ENCODE measurements at regions not wholly inside any gene's neighbourhood (a gene's known extent, or its start where the extent isn't known, plus 50 kb on each side); places are given as distances from the start of the nearest gene placed in this dataset.
"Not testable (repeated sequence)": the region's sequence is repeated elsewhere in the genome, so short reads cannot be mapped to it uniquely, and the experiment has no call there.

DNA sequence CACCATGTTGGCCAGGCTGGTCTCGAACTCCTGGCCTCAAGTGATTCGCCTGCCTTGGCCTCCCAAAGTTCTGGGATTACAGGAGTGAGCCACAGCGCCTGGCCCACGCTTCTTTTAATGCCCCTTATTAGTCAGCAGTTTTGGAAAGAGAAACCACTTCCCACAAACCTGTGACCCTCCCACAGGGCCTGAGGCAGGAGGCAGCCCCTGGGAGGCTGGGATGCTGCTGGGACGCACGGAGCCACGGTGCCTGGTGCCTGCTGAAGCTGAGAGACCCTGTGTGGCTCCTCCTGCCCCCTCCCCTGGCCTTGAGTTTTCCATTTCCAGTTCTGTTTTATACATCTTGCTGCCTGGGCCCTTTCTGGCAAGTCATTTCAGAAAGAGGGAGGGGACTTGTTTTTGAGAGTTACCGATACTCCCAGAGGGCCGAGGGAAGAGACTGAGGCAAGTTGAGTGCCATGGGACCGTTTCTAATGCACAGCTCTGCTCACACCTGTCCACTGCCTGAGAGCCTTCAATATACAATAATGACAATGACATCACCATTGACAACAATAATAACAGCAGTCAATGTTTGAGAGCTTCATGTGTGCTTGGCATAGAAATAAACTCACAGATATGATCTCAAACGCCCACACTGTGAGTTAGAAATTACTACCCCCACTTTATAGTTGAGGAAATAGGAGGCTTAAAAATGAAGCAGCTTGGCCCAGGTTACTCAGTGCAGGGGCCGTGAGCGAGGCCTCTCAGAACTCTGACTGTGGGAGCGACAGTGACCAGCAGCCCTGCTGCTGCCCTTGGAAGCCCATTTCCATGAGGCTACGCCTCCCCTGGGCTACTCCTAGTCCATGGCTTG, 78.1 kb upstream of the YWHAQ start:
- peak in 3 of 4 experiments; percentile 52 to 62 (median 55) for DNase-seq

DNA sequence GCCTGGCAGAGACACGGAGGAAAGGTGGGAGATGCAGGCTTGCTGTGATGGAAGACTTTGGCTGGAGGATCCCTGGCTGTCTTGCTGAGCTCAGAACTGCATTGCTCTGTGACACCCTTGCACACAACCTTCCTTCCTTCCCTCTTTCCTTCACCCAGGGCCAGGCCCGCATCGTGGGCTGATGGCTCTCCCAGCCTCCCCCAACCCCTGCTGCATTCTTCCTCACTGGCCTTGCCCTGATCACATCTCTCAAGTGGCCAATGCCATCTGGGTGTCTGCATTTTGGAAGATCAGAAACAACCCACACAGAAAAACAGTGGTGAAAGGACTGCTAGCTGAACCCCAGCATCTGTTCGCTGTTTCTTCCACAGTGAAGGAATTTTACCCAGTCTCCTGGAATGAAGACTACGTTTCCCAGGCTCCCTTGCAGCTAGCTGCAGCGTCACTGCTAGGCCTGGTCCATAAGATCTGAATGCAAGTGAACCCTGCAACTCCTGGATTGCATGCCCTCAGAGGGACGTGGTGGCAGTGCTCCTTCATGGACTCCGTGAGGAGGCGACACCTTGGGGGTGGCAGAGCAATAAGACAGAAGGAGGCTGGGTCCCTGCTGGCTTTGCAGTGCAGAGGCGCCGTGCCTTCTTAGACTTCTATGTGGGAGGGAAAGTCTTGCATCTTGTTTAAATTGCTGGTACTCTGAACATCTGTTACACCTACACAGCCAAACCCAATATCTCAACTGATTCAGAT, 78.9 kb upstream of the YWHAQ start:
- DNase-seq: no peak

DNA sequence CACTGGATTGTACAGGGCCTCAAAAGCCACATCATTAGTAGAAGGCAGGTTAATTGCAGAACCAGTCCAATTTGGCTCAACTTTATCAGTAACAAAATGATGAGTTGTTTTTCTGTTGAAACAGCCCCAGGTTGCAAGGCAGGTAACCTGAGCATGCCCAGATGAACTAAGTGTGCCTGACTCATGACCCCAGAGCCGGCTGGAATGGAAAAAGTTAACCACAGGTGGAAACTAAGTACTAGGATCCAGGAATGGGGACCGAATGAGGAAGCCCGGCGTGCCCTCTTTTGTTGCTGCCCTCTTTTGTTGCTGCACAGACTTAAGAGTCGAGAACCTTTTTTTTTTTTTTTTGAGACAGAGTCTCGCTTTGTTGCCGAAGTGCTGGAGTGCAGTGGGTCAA, 79.5 kb upstream of the YWHAQ start:
- no peak for DNase-seq

DNA sequence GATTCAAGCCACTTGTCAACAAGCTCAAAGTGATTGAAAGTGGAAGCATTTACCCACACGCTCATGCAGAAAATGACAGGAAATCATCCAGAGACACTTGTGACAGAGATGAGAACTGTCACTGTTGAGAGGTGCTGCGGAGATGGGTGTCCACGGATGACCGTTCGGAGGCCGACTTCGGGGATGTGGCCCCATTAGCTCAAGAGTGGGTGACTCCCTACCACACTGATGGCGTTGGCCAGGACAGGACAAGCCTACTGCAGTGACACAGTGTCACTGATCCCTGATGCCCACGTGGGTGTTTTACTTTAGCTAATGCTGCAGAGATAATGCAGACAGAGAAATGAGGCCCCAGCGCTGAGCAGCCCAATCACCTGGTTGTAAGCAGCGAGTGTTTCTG, 81.5 kb upstream of the YWHAQ start:
- DNase-seq: peak in 1 of 4 experiments; percentile 23

GRCh38 chr2:9714630-9715214, 83.9 kb upstream of the YWHAQ start:
- no peak for DNase-seq

DNA sequence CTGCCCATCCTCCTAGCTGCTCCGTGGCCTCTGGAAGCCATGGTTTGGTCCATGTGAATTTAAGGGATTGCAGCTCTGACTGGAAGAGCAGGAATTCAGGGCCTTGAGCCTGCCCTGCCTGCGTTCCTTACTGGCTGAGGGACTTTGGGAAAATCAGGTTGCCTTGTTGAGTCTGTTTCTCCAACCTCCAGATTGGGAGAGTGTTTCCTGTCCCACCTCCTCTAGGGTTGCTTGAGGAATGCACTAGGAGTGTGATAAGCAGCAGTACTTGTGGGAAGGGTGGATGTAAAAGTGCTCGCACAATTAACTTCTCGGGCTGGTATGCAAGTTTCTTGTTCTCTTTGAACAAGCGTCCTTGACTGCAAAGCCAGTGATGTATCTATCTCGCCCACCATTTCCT, 84.4 kb upstream of the YWHAQ start:
- peak in 2 of 4 experiments; percentile 28 to 38 for DNase-seq

DNA sequence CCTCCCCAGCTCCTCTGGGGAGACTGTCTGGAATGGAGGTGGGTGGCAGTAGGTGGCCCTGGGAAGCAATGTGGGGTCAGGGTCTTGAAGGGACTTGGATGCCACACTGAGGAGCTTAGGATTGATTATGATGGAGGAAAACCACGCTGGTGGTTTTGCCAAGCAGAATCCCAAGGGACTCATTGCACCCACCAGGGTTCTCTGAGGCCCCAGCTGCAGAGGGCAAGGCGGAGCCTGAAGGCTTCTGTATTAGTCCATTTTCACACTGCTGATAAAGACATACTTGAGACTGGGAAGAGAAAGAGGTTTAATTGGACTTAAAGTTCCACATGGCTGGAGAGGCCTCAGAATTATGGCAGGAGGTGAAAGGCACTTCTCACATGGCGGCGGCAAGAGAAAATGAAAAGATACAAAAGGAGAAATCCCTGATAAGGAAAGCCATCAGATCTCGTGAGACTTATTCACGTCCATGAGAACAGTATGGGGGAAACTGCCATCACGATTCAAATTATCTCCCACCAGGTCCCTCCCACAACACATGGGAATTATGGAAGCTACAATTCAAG, 87.2 kb upstream of the YWHAQ start:
- no peak for DNase-seq

DNA sequence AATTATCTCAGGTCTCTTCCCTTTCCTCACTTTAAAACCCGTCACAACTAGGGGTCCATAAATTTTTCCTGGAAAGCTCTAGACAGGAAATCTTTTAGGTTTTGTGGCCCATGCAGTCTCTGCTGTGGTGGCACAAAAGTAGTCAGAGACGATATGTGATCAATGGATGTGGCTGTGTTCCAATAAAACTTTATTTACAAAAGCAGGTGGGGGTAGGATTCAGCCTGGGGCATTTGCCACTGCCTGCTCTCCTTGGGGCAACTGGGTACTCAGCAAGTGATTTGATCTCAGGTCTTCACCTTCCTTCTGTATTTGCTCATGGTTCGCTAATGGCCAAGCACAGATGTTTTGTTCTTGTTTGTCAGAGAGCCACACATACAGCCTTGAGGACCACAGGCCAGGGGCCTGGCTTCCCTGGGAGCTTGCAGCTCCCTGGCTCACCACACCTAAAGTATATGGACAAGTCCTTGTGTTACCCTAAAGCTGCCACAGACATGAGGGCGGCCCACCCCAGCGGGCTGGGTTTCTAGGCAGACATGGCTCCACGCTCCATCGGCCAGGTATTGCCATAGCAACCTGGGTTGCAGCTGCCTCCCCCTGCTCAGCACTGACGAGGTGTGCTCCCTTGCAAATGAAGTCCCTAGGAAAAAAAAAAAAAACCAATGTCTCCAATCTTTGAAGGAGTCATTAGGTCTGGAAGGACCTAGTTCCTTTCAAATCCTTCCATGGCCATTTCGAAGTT, 89.7 kb upstream of the YWHAQ start:
- no peak for DNase-seq

GRCh38 chr2:9721344-9721743, 90.5 kb upstream of the YWHAQ start:
- no peak for DNase-seq

- DNase-seq: peak in 2 of 4 experiments; percentile 24 to 37
Measured at GRCh38 chr2:9722451-9722850, 91.7 kb upstream of the YWHAQ start.

GRCh38 chr2:9724565-9724964, 93.8 kb upstream of the YWHAQ start:
- DNase-seq: no peak

DNA sequence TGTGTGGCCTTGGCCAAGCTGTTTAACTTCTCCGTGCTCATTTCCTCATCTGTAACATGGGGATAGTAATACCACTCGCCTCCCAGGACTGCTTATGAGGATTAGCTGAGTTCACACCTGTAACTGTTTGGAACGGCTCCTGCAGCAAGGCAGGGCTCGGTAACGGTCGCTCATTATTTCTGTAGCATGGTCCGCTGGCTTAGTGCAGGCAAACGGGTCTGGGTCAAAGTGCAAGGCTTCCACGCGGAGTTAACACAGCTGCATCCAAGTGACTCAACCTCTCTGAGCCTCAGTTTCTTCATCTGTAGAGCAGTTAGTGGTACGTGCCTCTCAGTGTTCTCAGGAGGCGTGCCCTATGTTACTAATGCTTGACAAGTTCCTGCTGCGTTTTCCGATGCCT, 94.3 kb upstream of the YWHAQ start:
- DNase-seq: no peak

- DNase-seq: not testable (repeated sequence)
Measured at GRCh38 chr2:9726016-9726415, 95.2 kb upstream of the YWHAQ start.

DNA sequence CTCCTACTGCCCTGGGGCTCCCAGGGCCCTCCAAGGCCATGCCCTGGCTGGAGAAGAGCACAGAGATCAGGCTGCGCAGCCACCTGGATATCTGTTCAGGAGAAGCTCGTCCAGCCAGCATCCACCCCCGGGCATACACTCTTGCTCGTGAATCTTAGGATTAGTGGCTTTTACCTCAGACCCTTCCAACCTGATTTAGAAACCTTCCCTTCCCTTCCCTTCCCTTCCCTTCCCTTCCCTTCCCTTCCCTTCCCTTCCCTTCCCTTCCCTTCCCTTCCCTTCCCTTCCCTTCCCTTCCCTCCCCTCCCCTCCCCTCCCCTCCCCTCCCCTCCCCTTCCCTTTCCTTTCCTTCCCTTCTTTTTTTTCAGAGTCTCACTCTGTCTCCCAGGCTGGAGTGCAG, 99.7 kb upstream of the YWHAQ start:
- DNase-seq: not testable (repeated sequence)

GRCh38 chr2:9732824-9733223, 102.0 kb upstream of the YWHAQ start:
- DNase-seq: no peak

- DNase-seq: no peak
Measured at GRCh38 chr2:9734308-9734707, 103.5 kb upstream of the YWHAQ start.

- no peak for DNase-seq
Measured at GRCh38 chr2:9735335-9735734, 104.5 kb upstream of the YWHAQ start.

- DNase-seq: no peak
Measured at GRCh38 chr2:9736021-9736420, 105.2 kb upstream of the YWHAQ start.

- peak in 1 of 4 experiments; percentile 31 for DNase-seq
Measured at GRCh38 chr2:9737053-9737875, 106.0 kb upstream of the TAF1B start.

GRCh38 chr2:9738062-9738461, 105.2 kb upstream of the TAF1B start:
- DNase-seq: no peak
